Suprapubic skin (tissue), 4 donors: ENCODE measurements at regions not wholly inside any gene's neighbourhood (a gene's known extent, or its start where the extent isn't known, plus 50 kb on each side); places are given as distances from the start of the nearest gene placed in this dataset.

Experiments
- EP300 ChIP-seq: sonication (generic); formaldehyde crosslinking; IDR thresholded peaks from one replicate; pipeline ENCODE4 v1.6.1; 2017; ENCODE audit warnings: antibody characterized with exemption
- POLR2A ChIP-seq, 2 donors: fragments of 450-650 bp; IDR thresholded peaks; one replicate each; pipeline ENCODE4 v1.6.1; 2017; ENCODE audit warnings: antibody characterized with exemption in 2 of 2, mild to moderate bottlenecking in 2 of 2, moderate library complexity in 2 of 2
- POLR2AphosphoS5 ChIP-seq, 3 donors: sonication (generic); formaldehyde crosslinking; IDR thresholded peaks; one replicate each; pipeline ENCODE4 v1.6.1; 2017; ENCODE audit warnings: antibody characterized with exemption in 3 of 3
- TF ChIP-seq, protein P1 (sequence below), 2 donors: fragments of 200-600 bp in 1 of 2; fragments of 450-650 bp in 1 of 2; sonication (generic) in 1 of 2; IDR thresholded peaks; one replicate each; pipeline ENCODE4 v1.5.1; 2016 to 2019; ENCODE audit warnings: antibody characterized with exemption in 2 of 2, mild to moderate bottlenecking in 1 of 2, moderate library complexity in 1 of 2

GRCh38 chr7:18201350-18201749, 173.7 kb upstream of the PRPS1L1 start:
- TF ChIP-seq, protein P1, sequence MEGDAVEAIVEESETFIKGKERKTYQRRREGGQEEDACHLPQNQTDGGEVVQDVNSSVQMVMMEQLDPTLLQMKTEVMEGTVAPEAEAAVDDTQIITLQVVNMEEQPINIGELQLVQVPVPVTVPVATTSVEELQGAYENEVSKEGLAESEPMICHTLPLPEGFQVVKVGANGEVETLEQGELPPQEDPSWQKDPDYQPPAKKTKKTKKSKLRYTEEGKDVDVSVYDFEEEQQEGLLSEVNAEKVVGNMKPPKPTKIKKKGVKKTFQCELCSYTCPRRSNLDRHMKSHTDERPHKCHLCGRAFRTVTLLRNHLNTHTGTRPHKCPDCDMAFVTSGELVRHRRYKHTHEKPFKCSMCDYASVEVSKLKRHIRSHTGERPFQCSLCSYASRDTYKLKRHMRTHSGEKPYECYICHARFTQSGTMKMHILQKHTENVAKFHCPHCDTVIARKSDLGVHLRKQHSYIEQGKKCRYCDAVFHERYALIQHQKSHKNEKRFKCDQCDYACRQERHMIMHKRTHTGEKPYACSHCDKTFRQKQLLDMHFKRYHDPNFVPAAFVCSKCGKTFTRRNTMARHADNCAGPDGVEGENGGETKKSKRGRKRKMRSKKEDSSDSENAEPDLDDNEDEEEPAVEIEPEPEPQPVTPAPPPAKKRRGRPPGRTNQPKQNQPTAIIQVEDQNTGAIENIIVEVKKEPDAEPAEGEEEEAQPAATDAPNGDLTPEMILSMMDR (IDR thresholded peaks at IDR 0.05): no peak
- TF ChIP-seq POLR2AphosphoS5 (IDR thresholded peaks at IDR 0.05) (no peak), POLR2A (IDR thresholded peaks at IDR 0.05) (no peak), EP300 (no peak)
